ENCODE measurements at regions not wholly inside any gene's neighbourhood (a gene's known extent, or its start where the extent isn't known, plus 50 kb on each side); places are given as distances from the start of the nearest gene placed in this dataset.
"Not testable (repeated sequence)": the region's sequence is repeated elsewhere in the genome, so short reads cannot be mapped to it uniquely, and the experiment has no call there.

DNA sequence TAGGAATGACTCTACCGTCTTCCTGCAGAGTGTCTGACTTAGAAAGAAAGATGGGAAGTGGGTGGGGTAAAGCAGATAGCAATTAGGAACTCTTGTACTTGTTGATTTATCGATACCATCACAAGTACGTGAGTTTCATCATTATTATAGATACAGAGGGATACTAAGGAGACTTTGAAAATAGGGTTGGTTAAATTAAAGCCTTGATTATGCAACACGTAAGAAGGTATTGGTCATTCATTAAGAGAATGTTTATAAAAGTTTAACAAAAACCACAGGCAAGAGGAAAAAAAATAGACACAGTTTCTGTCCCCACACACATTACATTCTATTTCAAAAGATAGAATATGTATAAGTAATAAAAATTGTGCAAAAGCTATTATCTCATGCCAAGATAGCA is 65.9 kb upstream of the UGT2B7 start:
- Histone ChIP-seq H3K36me3 (no peaks in the 10 kb centered on the region), H3K9me3 (no peaks in the 10 kb centered on the region), H3K27me3 (no peaks in the 10 kb centered on the region), H3K4me1 (no peaks in the 10 kb centered on the region), H3K27ac (no peak overlapping the region), H3K4me3 (no peak overlapping the region)
- DNase-seq = no peak
- intact Hi-C loops (cut with DNase I) = no loop called here
- ATAC-seq = no peak
- TF ChIP-seq, protein P1, sequence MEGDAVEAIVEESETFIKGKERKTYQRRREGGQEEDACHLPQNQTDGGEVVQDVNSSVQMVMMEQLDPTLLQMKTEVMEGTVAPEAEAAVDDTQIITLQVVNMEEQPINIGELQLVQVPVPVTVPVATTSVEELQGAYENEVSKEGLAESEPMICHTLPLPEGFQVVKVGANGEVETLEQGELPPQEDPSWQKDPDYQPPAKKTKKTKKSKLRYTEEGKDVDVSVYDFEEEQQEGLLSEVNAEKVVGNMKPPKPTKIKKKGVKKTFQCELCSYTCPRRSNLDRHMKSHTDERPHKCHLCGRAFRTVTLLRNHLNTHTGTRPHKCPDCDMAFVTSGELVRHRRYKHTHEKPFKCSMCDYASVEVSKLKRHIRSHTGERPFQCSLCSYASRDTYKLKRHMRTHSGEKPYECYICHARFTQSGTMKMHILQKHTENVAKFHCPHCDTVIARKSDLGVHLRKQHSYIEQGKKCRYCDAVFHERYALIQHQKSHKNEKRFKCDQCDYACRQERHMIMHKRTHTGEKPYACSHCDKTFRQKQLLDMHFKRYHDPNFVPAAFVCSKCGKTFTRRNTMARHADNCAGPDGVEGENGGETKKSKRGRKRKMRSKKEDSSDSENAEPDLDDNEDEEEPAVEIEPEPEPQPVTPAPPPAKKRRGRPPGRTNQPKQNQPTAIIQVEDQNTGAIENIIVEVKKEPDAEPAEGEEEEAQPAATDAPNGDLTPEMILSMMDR (IDR thresholded peaks at IDR 0.05) = no peak

DNA sequence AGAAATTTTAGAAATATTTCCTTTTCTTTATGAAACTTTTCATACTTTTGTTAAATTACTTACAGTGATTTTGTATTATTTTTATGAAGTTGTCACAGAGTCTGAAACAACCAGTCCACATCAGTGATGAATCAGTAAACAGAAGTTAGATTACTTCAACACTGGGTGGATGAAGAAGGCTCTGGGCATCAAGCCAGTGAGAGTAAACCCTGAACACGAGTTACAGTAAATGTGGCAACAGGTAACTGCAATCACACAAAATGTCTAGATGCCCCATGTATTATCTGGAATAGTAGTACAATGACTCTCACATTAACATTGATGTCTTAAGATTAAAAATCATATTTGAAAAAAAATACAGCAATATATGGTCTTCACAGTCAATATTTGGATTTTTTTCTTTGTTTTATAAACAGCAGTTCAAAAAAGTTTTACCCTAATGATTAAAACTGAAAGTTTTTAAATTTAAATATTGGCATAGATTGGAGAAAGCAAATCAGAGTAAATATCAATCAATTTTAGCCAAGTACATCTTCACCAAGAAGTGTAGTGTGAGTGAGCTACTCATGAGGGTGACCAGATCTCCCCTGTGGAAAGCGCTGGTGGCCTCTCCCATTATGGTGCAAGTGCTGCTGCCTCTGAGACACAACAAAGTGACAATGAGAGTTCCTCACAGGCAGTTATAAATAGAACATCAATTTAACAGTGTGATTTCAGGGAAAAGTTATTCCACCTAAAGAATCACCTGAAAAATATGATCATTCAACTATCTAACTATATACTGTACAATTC is 63.2 kb upstream of the UGT2B7 start:
- intact Hi-C loops (cut with DNase I) = no loop called here
- TF ChIP-seq, protein P1 (IDR thresholded peaks at IDR 0.05) = no peak
- no peak overlapping the region for H3K27ac ChIP-seq

DNA sequence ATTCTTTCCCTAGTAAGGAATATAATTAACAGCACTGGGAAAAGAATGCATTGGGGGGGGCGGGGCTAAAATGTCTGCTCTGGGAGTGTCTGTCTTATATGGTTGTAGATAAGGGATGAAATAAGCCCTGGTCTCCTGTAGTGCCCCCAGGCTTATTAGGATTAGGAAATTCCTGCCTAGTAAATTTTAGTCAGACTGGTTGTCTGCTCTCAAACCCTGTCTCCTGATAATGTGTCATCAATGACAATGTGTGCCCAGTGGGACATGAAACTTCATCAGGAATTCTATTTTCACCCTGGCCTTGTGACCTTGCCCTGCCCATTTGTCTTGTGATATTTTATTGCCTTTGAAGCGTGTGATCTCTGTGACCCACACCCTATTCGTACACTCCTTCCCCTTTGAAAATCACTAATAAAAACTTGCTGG is 61.9 kb upstream of the UGT2B7 start:
- not testable (repeated sequence) for H3K4me3 ChIP-seq

More for the DNA sequence above, 63.2 kb upstream of the UGT2B7 start:
- no peaks in the 10 kb centered on the region for H3K4me1 ChIP-seq
- no peak for ATAC-seq
- no peak for DNase-seq
- H3K36me3 ChIP-seq = no peaks in the 10 kb centered on the region
- H3K4me3 ChIP-seq = no peak overlapping the region
- H3K27me3 ChIP-seq = no peaks in the 10 kb centered on the region
- H3K9me3 ChIP-seq = no peaks in the 10 kb centered on the region

DNA sequence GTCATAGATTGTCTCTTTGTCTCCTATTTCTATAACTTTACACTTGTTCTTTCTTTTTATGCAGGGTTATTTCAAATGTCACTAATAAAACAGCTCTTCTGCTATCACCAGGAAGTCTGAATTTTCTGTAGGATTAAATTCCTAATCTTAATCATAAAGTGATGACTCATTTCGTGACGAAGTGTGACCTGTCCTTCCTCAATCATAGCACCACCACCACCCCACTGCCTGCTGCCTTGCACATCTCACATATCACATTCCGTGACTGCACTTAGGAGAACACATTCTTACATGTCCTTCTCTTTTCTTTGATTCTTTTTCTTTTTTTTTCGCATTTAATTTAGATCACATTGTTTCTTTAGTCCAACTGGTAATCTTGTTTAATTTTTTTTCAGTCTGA is 57.7 kb upstream of the UGT2B7 start:
- DNase-seq (no peak), ATAC-seq (no peak)
- no peaks in the 10 kb centered on the region for H3K36me3 ChIP-seq
- no peak overlapping the region for H3K27ac ChIP-seq
- H3K4me1 ChIP-seq = no peaks in the 10 kb centered on the region
- TF ChIP-seq, protein P1 (IDR thresholded peaks at IDR 0.05) = no peak
- H3K27me3 ChIP-seq = no peaks in the 10 kb centered on the region
- no peak overlapping the region for H3K4me3 ChIP-seq
- H3K9me3 ChIP-seq = no peaks in the 10 kb centered on the region
- intact Hi-C loops (cut with DNase I) = no loop called here

More for the DNA sequence above, 61.9 kb upstream of the UGT2B7 start:
- H3K27me3 ChIP-seq; H3K36me3 ChIP-seq; H3K27ac ChIP-seq; H3K9me3 ChIP-seq; intact Hi-C loops (cut with DNase I); ATAC-seq; H3K4me1 ChIP-seq; DNase-seq: not testable (repeated sequence)

DNA sequence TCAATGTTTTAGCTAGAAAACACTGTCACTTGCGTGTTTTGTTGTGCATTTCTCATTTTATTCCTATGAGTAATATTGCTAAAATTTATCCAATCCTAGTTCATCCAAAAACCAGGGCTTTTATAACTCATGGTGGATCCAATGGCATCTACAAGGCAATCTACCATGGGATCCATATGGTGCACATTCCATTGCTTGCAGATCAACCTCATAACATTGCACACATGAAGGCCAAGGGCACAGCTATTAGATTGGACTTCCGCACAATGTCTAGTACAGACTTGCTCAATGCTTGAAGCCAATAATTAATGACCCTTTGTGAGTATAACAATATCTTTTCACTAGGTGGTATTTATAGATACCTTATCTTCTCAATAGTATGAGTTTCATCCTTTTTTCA is 57.2 kb upstream of the UGT2B7 start:
- no peaks in the 10 kb centered on the region for H3K9me3 ChIP-seq
- H3K27ac ChIP-seq = no peak overlapping the region
- no peaks in the 10 kb centered on the region for H3K36me3 ChIP-seq
- intact Hi-C loops (cut with DNase I) = no loop called here
- H3K27me3 ChIP-seq = no peaks in the 10 kb centered on the region
- TF ChIP-seq, protein P1 (IDR thresholded peaks at IDR 0.05) = no peak
- ATAC-seq = no peak
- H3K4me1 ChIP-seq = no peaks in the 10 kb centered on the region
- no peak for DNase-seq
- no peak overlapping the region for H3K4me3 ChIP-seq

DNA sequence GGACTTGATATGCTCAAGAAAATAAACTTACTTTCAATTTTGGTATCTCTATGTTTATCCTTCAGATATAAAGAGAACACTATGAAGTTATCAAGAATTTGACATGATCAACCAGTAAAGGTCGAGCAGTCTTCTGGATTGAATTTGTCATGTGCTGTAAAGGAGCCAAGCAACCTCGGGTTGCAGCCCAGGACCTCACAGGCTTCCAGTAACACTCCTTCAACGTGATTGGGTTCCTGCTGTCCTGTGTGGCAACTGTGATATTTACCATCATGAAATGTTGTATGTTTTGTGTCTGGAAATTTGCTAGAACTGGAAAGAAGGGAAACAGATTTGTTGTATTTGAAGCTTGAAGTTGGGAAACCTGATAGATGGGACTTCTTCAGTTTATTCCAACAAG is 52.0 kb upstream of the UGT2B7 start:
- TF ChIP-seq, protein P1 (IDR thresholded peaks at IDR 0.05) = no peak
- intact Hi-C loops (cut with DNase I) = no loop called here
- Histone ChIP-seq H3K27me3 (no peaks in the 10 kb centered on the region), H3K36me3 (no peaks in the 10 kb centered on the region), H3K4me3 (no peak overlapping the region), H3K4me1 (no peaks in the 10 kb centered on the region), H3K27ac (no peak overlapping the region), H3K9me3 (no peaks in the 10 kb centered on the region)
- DNase-seq (no peak), ATAC-seq (no peak)

All from upper lobe of right lung (tissue), 1 donor.